GM12878 (cell line): ENCODE measurements at regions not wholly inside any gene's neighbourhood (a gene's known extent, or its start where the extent isn't known, plus 50 kb on each side); places are given as distances from the start of the nearest gene placed in this dataset.

Experiments used
- ATAC-seq: fragments of 200-7000 bp; cut with Tn5 transposase; 3 replicates; pipeline ENCODE4 v1.9.1; 2020; ENCODE audit warnings: mild to moderate bottlenecking, moderate library complexity
- BruUV-seq: library from RNA; stranded (reverse); fragments of 400-500 nt; replicated peaks from 2 replicates; lab custom pipeline; 2021; lab: Mats Ljungman, UMichigan
- CTCF ChIA-PET: fragments of 300-600 bp; sonication (Branson Sonifier 250); formaldehyde crosslinking; extraction: SDS; loops from one replicate; lab custom pipeline; 2021; ENCODE audit warnings: inconsistent platforms; lab: Yijun Ruan, JAX
- POLR2A ChIA-PET: fragments of 350-600 bp; formaldehyde crosslinking; extraction: SDS; loops from one replicate; lab custom pipeline; 2021; ENCODE audit warnings: inconsistent platforms; lab: Charles Lee
- RAD21 ChIA-PET: fragments of 300-600 bp; sonication (Branson Sonifier 250); formaldehyde crosslinking; loops from one replicate; lab custom pipeline; 2023; ENCODE audit warnings: antibody characterized with exemption; ENCODE audit not compliant: unreplicated experiment; lab: Charles Lee
- SMC1A ChIA-PET: fragments of 300-600 bp; sonication (Branson Sonifier 250); formaldehyde crosslinking; loops from one replicate; lab custom pipeline; 2023; ENCODE audit not compliant: unreplicated experiment, uncharacterized antibody; lab: Charles Lee
- DNase-seq: peaks from one replicate; pipeline ENCODE4 v3.0.0-alpha.2; 2011; ENCODE audit warnings: low read depth, low spot score
- FAIRE-seq: peaks from 3 replicates; lab custom pipeline; 2011; peaks lifted over from hg19 to GRCh38; lab: Jason Lieb, UNC
- H2AFZ ChIP-seq: 2 replicates; pipeline ENCODE4 v1.6.0; 2011; ENCODE audit warnings: low read depth, low read length, control low read depth; ENCODE audit not compliant: control insufficient read depth
- H3K27ac ChIP-seq: 2 replicates; pipeline ENCODE4 v1.5.1; 2011; ENCODE audit warnings: control low read depth; ENCODE audit not compliant: control insufficient read depth, insufficient read depth
- H3K27me3 ChIP-seq, 2 experiments: replicated peaks in 1 of 2; 2 replicates each; pipeline versions ENCODE4 v1.6.0 to v1.6.1; 2011; ENCODE audit warnings: low read length in 1 of 2; ENCODE audit not compliant: control insufficient read depth in 2 of 2, insufficient read depth in 2 of 2
- H3K36me3 ChIP-seq, 2 experiments: 2 replicates each; pipeline ENCODE4 v1.5.1; 2011; ENCODE audit warnings: low read length in 1 of 2; ENCODE audit not compliant: control insufficient read depth in 2 of 2, insufficient read depth in 2 of 2
- H3K4me1 ChIP-seq: 2 replicates; pipeline ENCODE4 v1.6.1; 2011; ENCODE audit warnings: mild to moderate bottlenecking, low read length, moderate library complexity, mixed read lengths; ENCODE audit not compliant: control insufficient read depth, insufficient read depth
- H3K4me2 ChIP-seq: 2 replicates; pipeline ENCODE4 v1.6.0; 2011; ENCODE audit warnings: control low read depth; ENCODE audit not compliant: control insufficient read depth, insufficient read depth
- H3K4me3 ChIP-seq: fragments of 200-600 bp; sonication (generic); 2 replicates; pipeline ENCODE4 v1.5.1; 2016
- H3K79me2 ChIP-seq: 2 replicates; pipeline ENCODE4 v1.6.0; 2011; ENCODE audit warnings: low read length; ENCODE audit not compliant: control insufficient read depth, insufficient read depth
- H3K9ac ChIP-seq: 2 replicates; pipeline ENCODE4 v1.8.0; 2011; ENCODE audit warnings: low read length, control low read depth, mixed read lengths; ENCODE audit not compliant: control insufficient read depth, insufficient read depth
- H3K9me3 ChIP-seq: replicated peaks from 3 replicates; pipeline ENCODE4 v1.5.1; 2011; ENCODE audit warnings: mild to moderate bottlenecking, low read length; ENCODE audit not compliant: control insufficient read depth, insufficient read depth
- H4K20me1 ChIP-seq: 2 replicates; pipeline ENCODE4 v1.6.0; 2011; ENCODE audit not compliant: control insufficient read depth, insufficient read depth
- GABPA ChIP-seq: IDR thresholded peaks from 2 replicates; pipeline ENCODE4 v1.6.1; 2014; ENCODE audit warnings: antibody characterized with exemption, low read depth, mild to moderate bottlenecking, inconsistent platforms
- KAT2A ChIP-seq: conservative IDR thresholded peaks from 2 replicates; pipeline ENCODE4 v1.6.1; 2011; ENCODE audit warnings: low read depth, low read length; ENCODE audit not compliant: control insufficient read depth
- NR2F1 ChIP-seq: fragments of 450-650 bp; conservative IDR thresholded peaks from 2 replicates; pipeline ENCODE4 v1.6.1; 2017; ENCODE audit warnings: mild to moderate bottlenecking
- RELA ChIP-seq: fragments of 450-650 bp; IDR thresholded peaks from 2 replicates; pipeline ENCODE4 v1.8.0; 2014; ENCODE audit warnings: borderline replicate concordance; ENCODE audit not compliant: partially characterized antibody
- RFX5 ChIP-seq: IDR thresholded peaks from 2 replicates; pipeline ENCODE4 v1.6.1; 2011; ENCODE audit warnings: low read depth, low read length, improper control_type of control experiment
- RUNX3 ChIP-seq: IDR thresholded peaks from 2 replicates; pipeline ENCODE4 v1.6.1; 2012; ENCODE audit warnings: low read length, inconsistent platforms
- SMAD5 ChIP-seq: IDR thresholded peaks from 2 replicates; pipeline ENCODE4 v1.6.1; 2016; ENCODE audit warnings: antibody characterized with exemption, low read depth
- TAF1 ChIP-seq: IDR thresholded peaks from 2 replicates; pipeline ENCODE4 v1.6.1; 2011; ENCODE audit warnings: mild to moderate bottlenecking, low read depth, low read length, borderline replicate concordance
- TBL1XR1 ChIP-seq: IDR thresholded peaks from 2 replicates; pipeline ENCODE4 v1.6.1; 2012; ENCODE audit warnings: low read depth, low read length, improper control_type of control experiment
- TCF3 ChIP-seq: IDR thresholded peaks from 2 replicates; pipeline ENCODE4 v1.6.1; 2012; ENCODE audit warnings: low read depth, mild to moderate bottlenecking, low read length, borderline replicate concordance; ENCODE audit not compliant: insufficient read depth
- TCF7 ChIP-seq: IDR thresholded peaks from 2 replicates; pipeline ENCODE4 v1.6.1; 2014; ENCODE audit warnings: antibody characterized with exemption, borderline replicate concordance
- ZBTB33 ChIP-seq: fragments of 450-650 bp; IDR thresholded peaks from 2 replicates; pipeline ENCODE4 v1.6.1; 2017; ENCODE audit warnings: mild to moderate bottlenecking
- ZNF207 ChIP-seq: fragments of 450-650 bp; IDR thresholded peaks from 2 replicates; pipeline ENCODE4 v1.6.1; 2014; ENCODE audit warnings: antibody characterized with exemption, mild to moderate bottlenecking, borderline replicate concordance
- WGBS: methylation state at CpG from one replicate; pipeline ENCODE4 v1.1.6; 2016; ENCODE audit warnings: low lambda C conversion rate; ENCODE audit not compliant: insufficient replicate concordance, insufficient coverage; ENCODE audit errors: missing lambda C conversion rate; 5-methylcytosine and 5-hydroxymethylcytosine counted together
- in situ Hi-C: fragments of 300-500 bp; cut with MboI; formaldehyde crosslinking; loops from 9 replicates; pipeline ENCODE4 v1.14.3; 2018; ENCODE audit warnings: mixed read lengths
- intact Hi-C: fragments of 100-400 bp; cut with micrococcal nuclease; formaldehyde crosslinking; loops from one replicate; pipeline ENCODE4 v1.14.2; 2022; ENCODE audit not compliant: unreplicated experiment
- TF ChIP-seq, protein P1 (sequence below): fragments of 450-650 bp; IDR thresholded peaks from 2 replicates; pipeline ENCODE4 v1.6.1; 2016; ENCODE audit warnings: mild to moderate bottlenecking

- no peak for TF ChIP-seq TAF1
- 6% methylated on average over 2 of the region's 2 CpGs for WGBS
- Histone ChIP-seq H3K9ac (no peak overlapping the region), H3K4me3 (no peak overlapping the region), H3K4me2 (no peak overlapping the region), H3K4me1 (peaks cover 6% of the 10 kb centered on the region), H3K79me2 (no peaks in the 10 kb centered on the region), H4K20me1 (no peaks in the 10 kb centered on the region), H2AFZ (no peak overlapping the region), H3K27me3 (no peaks in the 10 kb centered on the region), H3K27ac (no peak overlapping the region), H3K36me3 (no peaks in the 10 kb centered on the region), H3K9me3 (peaks cover 1% of the 10 kb centered on the region; the same call in 2 of the 3 replicates)
- ATAC-seq (no peak), FAIRE-seq (no peak), DNase-seq (no peak)
- in situ Hi-C loops: no loop called here
- ChIA-PET POLR2A (no interaction called here), SMC1A (no interaction called here), CTCF (no interaction called here), RAD21 (interaction anchor here (0.6 kb wide), 1 partner anchor 111 kb away, joined by 3 read pairs; no protein-coding TSS in a partner anchor)
- BruUV-seq: no TSS peak
- intact Hi-C loops: no loop called here
Observed at GRCh38 chr5:17340379-17340778, 122.9 kb downstream of the BASP1 start.

GRCh38 chr5:17340819-17341218 lies 123.4 kb downstream of the BASP1 start:
- ATAC-seq (no peak), FAIRE-seq (no peak), DNase-seq (no peak)
- Histone ChIP-seq H2AFZ (no peak overlapping the region), H3K27ac (no peak overlapping the region), H3K9ac (no peak overlapping the region), H3K4me3 (no peak overlapping the region), H3K9me3 (peaks cover 1% of the 10 kb centered on the region; the same call in 2 of the 3 replicates), H3K79me2 (no peaks in the 10 kb centered on the region), H3K27me3 (no peaks in the 10 kb centered on the region), H4K20me1 (no peaks in the 10 kb centered on the region), H3K36me3 (no peaks in the 10 kb centered on the region), H3K4me2 (no peak overlapping the region), H3K4me1 (peaks cover 6% of the 10 kb centered on the region)
- BruUV-seq: no TSS peak
- in situ Hi-C loops: no loop called here
- TF ChIP-seq TCF7: no peak
- TF ChIP-seq, protein P1, sequence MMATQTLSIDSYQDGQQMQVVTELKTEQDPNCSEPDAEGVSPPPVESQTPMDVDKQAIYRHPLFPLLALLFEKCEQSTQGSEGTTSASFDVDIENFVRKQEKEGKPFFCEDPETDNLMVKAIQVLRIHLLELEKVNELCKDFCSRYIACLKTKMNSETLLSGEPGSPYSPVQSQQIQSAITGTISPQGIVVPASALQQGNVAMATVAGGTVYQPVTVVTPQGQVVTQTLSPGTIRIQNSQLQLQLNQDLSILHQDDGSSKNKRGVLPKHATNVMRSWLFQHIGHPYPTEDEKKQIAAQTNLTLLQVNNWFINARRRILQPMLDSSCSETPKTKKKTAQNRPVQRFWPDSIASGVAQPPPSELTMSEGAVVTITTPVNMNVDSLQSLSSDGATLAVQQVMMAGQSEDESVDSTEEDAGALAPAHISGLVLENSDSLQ: no peak
- TF ChIP-seq TCF3: no peak
- TF ChIP-seq RUNX3: no peak
- no peak for TF ChIP-seq GABPA
- TF ChIP-seq KAT2A: no peak
- no peak for TF ChIP-seq ZBTB33
- TF ChIP-seq RELA: no peak
- TF ChIP-seq TBL1XR1: no peak
- TF ChIP-seq RFX5: no peak
- TF ChIP-seq SMAD5: no peak
- no peak for TF ChIP-seq ZNF207
- no peak for TF ChIP-seq NR2F1
- SMC1A ChIA-PET: no interaction called here
- CTCF ChIA-PET: no interaction called here
- RAD21 ChIA-PET: interaction anchor here (0.6 kb wide), 1 partner anchor 111 kb away, joined by 3 read pairs; no protein-coding TSS in a partner anchor
- POLR2A ChIA-PET: no interaction called here
- 53% methylated on average over 1 of the region's 1 CpG for WGBS
- intact Hi-C loops: no loop called here
